B cell (primary cell): ENCODE measurements at regions not wholly inside any gene's neighbourhood (a gene's known extent, or its start where the extent isn't known, plus 50 kb on each side); places are given as distances from the start of the nearest gene placed in this dataset.

Source experiments
- ATAC-seq: fragments of 200-7000 bp; cut with Tn5 transposase; one replicate; pipeline ENCODE4 v1.10.0; 2021; ENCODE audit warnings: low read depth, mild to moderate bottlenecking, moderate number of reproducible peaks, moderate library complexity
- CTCF ChIA-PET: fragments of 350-600 bp; sonication (Branson Sonifier 250); formaldehyde crosslinking; loops from one replicate; lab custom pipeline; 2021; ENCODE audit warnings: antibody characterized with exemption, inconsistent platforms; lab: Charles Lee
- POLR2A ChIA-PET: fragments of 350-600 bp; sonication (Branson Sonifier 250); formaldehyde crosslinking; loops from one replicate; lab custom pipeline; 2021; ENCODE audit warnings: antibody characterized with exemption; lab: Charles Lee
- DNase-seq: peaks from one replicate; pipeline ENCODE4 v3.0.0; 2013
- H2AFZ ChIP-seq: 2 replicates; pipeline ENCODE4 v1.6.1; 2012; ENCODE audit warnings: mild to moderate bottlenecking, low read depth, low read length; ENCODE audit not compliant: insufficient read depth, poor library complexity, severe bottlenecking
- H3K27ac ChIP-seq, 2 donors: 1 replicate in 1 of 2; 2 replicates in 1 of 2; pipeline ENCODE4 v1.5.1; 2012 to 2013; ENCODE audit warnings: low read length in 2 of 2, mild to moderate bottlenecking in 2 of 2, moderate library complexity in 1 of 2
- H3K27me3 ChIP-seq, 4 experiments: fragments of 200-600 bp in 1 of 4; sonication (generic) in 1 of 4; replicated peaks in 1 of 4; 1 replicate in 2 of 4; 2 replicates in 2 of 4; pipeline versions ENCODE4 v1.6.1 to v1.7.0; 2013 to 2016; ENCODE audit warnings: low read length in 3 of 4, mild to moderate bottlenecking in 2 of 4, mixed read lengths in 1 of 4, moderate library complexity in 1 of 4; ENCODE audit not compliant: insufficient read depth in 4 of 4, control insufficient read depth in 3 of 4; ENCODE audit errors: control extremely low read depth in 1 of 4
- H3K36me3 ChIP-seq, 2 experiments: replicated peaks in 1 of 2; 1 replicate in 1 of 2; 2 replicates in 1 of 2; pipeline versions ENCODE4 v1.6.1 to v1.7.1; 2013; ENCODE audit warnings: low read length in 1 of 2; ENCODE audit not compliant: insufficient read depth in 2 of 2, control insufficient read depth in 1 of 2; ENCODE audit errors: control extremely low read depth in 1 of 2, extremely low read depth in 1 of 2
- H3K4me1 ChIP-seq, 2 donors: fragments of 200-600 bp in 1 of 2; sonication (generic) in 1 of 2; 1 replicate in 1 of 2; 2 replicates in 1 of 2; pipeline versions ENCODE4 v1.5.1 to v1.6.1; 2013 to 2017; ENCODE audit warnings: low read length in 2 of 2; ENCODE audit not compliant: control insufficient read depth in 2 of 2, insufficient read depth in 2 of 2
- H3K4me2 ChIP-seq: replicated peaks from 2 replicates; pipeline ENCODE3; 2012; ENCODE audit warnings: mild to moderate bottlenecking, low read depth, low read length; ENCODE audit not compliant: poor library complexity, severe bottlenecking
- H3K4me3 ChIP-seq, 5 experiments: fragments of 200-600 bp in 1 of 5; sonication (generic) in 1 of 5; 1 replicate in 3 of 5; 2 replicates in 2 of 5; pipeline versions ENCODE4 v1.5.1 to v1.7.0; 2011 to 2016; ENCODE audit warnings: low read length in 4 of 5, mild to moderate bottlenecking in 4 of 5, low read depth in 2 of 5, control low read depth in 1 of 5, moderate library complexity in 1 of 5; ENCODE audit not compliant: insufficient read depth in 1 of 5; ENCODE audit errors: control extremely low read depth in 1 of 5, extremely low read depth in 1 of 5
- H3K79me2 ChIP-seq: fragments of 200-600 bp; sonication (generic); one replicate; pipeline ENCODE4 v1.6.0; 2016; ENCODE audit warnings: low read length; ENCODE audit not compliant: control insufficient read depth, insufficient read depth
- H3K9ac ChIP-seq: fragments of 200-600 bp; sonication (generic); 2 replicates; pipeline ENCODE4 v1.6.1; 2017; ENCODE audit warnings: mild to moderate bottlenecking, low read length, moderate library complexity
- H3K9me3 ChIP-seq, 3 donors: one replicate each; pipeline versions ENCODE4 v1.6.1 to v1.7.1; 2013; ENCODE audit warnings: low read length in 2 of 3; ENCODE audit not compliant: control insufficient read depth in 2 of 3, insufficient read depth in 1 of 3; ENCODE audit errors: control extremely low read depth in 1 of 3
- H4K20me1 ChIP-seq: 2 replicates; pipeline ENCODE4 v1.6.0; 2012; ENCODE audit warnings: mild to moderate bottlenecking, low read length; ENCODE audit not compliant: insufficient read depth, control insufficient read depth, poor library complexity, severe bottlenecking
- H3K27ac Mint-ChIP-seq: one replicate; pipeline ENCODE4 v1.8.0; 2021; ENCODE audit warnings: mixed read lengths
- H3K27me3 Mint-ChIP-seq: one replicate; pipeline ENCODE4 v1.8.0; 2021; ENCODE audit warnings: mixed read lengths
- H3K4me1 Mint-ChIP-seq: one replicate; pipeline ENCODE4 v1.8.0; 2021; ENCODE audit warnings: mixed read lengths
- H3K4me3 Mint-ChIP-seq: one replicate; pipeline ENCODE4 v1.8.0; 2021; ENCODE audit warnings: mixed read lengths
- H3K9me3 Mint-ChIP-seq: one replicate; pipeline ENCODE4 v1.8.0; 2022; ENCODE audit warnings: mixed read lengths; ENCODE audit not compliant: insufficient read depth
- EZH2 ChIP-seq: IDR thresholded peaks from 2 replicates; pipeline ENCODE4 v1.6.1; 2012; ENCODE audit warnings: borderline replicate concordance, low read depth, mild to moderate bottlenecking, moderate library complexity, low read length; ENCODE audit not compliant: insufficient read depth, poor library complexity, severe bottlenecking
- WGBS: methylation state at CpG from one replicate; pipeline ENCODE4 v1.1.5; 2013; ENCODE audit warnings: missing lambda C conversion rate; ENCODE audit not compliant: insufficient coverage; 5-methylcytosine and 5-hydroxymethylcytosine counted together
- intact Hi-C: fragments of 100-400 bp; cut with micrococcal nuclease; formaldehyde crosslinking; loops from one replicate; pipeline ENCODE4 v1.10.0; 2022
- TF ChIP-seq, protein P1 (sequence below): fragments of 200-600 bp; IDR thresholded peaks from one replicate; pipeline ENCODE4 v1.8.0; 2022; ENCODE audit warnings: antibody characterized with exemption, mild to moderate bottlenecking

DNA sequence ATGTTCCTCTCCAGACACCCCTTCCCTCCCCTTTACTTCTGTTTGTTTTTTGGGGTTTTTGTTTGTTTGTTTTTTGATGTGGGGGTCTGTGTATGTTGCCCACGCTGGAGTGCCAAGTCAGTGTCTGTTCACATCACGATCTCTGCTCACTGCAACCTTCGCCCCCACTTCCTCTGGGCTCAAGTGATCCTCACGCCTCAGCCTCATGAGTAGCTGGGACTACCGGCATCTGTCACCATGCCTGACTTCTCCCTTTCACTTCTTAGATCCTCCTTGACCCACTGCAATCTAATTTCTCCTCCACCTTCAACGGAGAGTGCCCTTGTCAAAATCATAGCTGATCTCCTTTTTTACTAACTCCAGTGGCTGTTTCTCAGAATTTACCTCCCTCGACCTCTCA is 100.7 kb upstream of the KIF26B start:
- Histone ChIP-seq H3K9ac (no peak overlapping the region), H3K36me3 (no peaks in the 10 kb centered on the region), H3K79me2 (no peaks in the 10 kb centered on the region), H3K4me3 (no peak overlapping the region), H4K20me1 (no peaks in the 10 kb centered on the region), H3K4me2 (no peak overlapping the region), H3K9me3 (no peaks in the 10 kb centered on the region), H3K27me3 (peaks cover 0 to 5% (median 0%) of the 10 kb centered on the region in 4 experiments), H3K4me1 (peaks cover 12% of the 10 kb centered on the region in 2 donors), H2AFZ (no peak overlapping the region), H3K27ac (no peak overlapping the region)
- ATAC-seq, result no peak
- H3K27ac Mint-ChIP-seq, result no peak overlapping the region
- POLR2A ChIA-PET, result no interaction called here
- CTCF ChIA-PET, result interaction anchor here (3.7 kb wide), 1 partner anchor 12 kb away, joined by 24 read pairs; no protein-coding TSS in a partner anchor
- H3K9me3 Mint-ChIP-seq, result no peaks in the 10 kb centered on the region
- WGBS, result 57% methylated on average over 7 of the region's 7 CpGs
- no peak for DNase-seq
- no peak overlapping the region for H3K4me3 Mint-ChIP-seq
- intact Hi-C loops, result no loop called here
- peaks cover 12% of the 10 kb centered on the region for H3K4me1 Mint-ChIP-seq
- no peak for TF ChIP-seq EZH2
- TF ChIP-seq, protein P1, sequence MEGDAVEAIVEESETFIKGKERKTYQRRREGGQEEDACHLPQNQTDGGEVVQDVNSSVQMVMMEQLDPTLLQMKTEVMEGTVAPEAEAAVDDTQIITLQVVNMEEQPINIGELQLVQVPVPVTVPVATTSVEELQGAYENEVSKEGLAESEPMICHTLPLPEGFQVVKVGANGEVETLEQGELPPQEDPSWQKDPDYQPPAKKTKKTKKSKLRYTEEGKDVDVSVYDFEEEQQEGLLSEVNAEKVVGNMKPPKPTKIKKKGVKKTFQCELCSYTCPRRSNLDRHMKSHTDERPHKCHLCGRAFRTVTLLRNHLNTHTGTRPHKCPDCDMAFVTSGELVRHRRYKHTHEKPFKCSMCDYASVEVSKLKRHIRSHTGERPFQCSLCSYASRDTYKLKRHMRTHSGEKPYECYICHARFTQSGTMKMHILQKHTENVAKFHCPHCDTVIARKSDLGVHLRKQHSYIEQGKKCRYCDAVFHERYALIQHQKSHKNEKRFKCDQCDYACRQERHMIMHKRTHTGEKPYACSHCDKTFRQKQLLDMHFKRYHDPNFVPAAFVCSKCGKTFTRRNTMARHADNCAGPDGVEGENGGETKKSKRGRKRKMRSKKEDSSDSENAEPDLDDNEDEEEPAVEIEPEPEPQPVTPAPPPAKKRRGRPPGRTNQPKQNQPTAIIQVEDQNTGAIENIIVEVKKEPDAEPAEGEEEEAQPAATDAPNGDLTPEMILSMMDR, result no peak
- H3K27me3 Mint-ChIP-seq, result peaks cover 18% of the 10 kb centered on the region

DNA sequence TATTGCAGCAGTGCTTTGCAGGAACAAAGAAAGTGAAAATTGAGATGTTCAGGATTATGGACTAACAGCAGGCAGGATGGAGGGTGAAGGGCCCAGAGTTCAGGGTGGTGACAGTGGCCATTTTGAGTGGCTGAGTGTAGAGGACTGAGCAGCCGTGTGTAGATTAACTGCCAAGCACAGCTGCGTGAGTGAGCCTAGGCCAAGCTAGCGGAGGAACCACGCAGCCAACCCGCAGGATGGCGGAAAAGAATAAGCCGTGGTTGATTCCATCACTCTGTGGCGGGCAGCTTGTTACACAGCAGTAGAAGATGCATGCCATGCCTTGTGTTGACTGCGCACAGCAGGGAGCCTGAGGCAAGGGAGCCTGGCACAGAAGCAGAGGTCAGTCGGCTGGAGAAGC is 102.5 kb upstream of the KIF26B start:
- H4K20me1 ChIP-seq, result no peaks in the 10 kb centered on the region
- Mint-ChIP-seq H3K4me3 (no peak overlapping the region), H3K27ac (no peak overlapping the region), H3K4me1 (peaks cover 12% of the 10 kb centered on the region), H3K27me3 (peaks cover 18% of the 10 kb centered on the region), H3K9me3 (no peaks in the 10 kb centered on the region)
- 96% methylated on average over 10 of the region's 10 CpGs for WGBS
- peak overlapping the region; percentile 51 for H3K4me2 ChIP-seq
- H3K27me3 ChIP-seq, result peaks cover 0 to 5% (median 0%) of the 10 kb centered on the region in 4 experiments
- ChIA-PET CTCF (interaction anchor here (1.3 to 1.8 kb wide), 2 partner anchors 9 to 12 kb away, joined by 5 to 15 read pairs; no protein-coding TSS in a partner anchor), POLR2A (no interaction called here)
- no peak for TF ChIP-seq EZH2
- TF ChIP-seq, protein P1, result no peak
- H2AFZ ChIP-seq, result no peak overlapping the region
- DNase-seq (no peak), ATAC-seq (no peak)
- H3K4me3 ChIP-seq, result peak overlapping the region in 1 of 5 experiments; percentile 55
- no peaks in the 10 kb centered on the region for H3K79me2 ChIP-seq
- no peaks in the 10 kb centered on the region for H3K9me3 ChIP-seq
- H3K36me3 ChIP-seq, result no peaks in the 10 kb centered on the region
- H3K4me1 ChIP-seq, result peaks cover 12% of the 10 kb centered on the region in 2 donors
- H3K27ac ChIP-seq, result no peak overlapping the region
- intact Hi-C loops, result no loop called here
- peak overlapping the region; percentile 41 for H3K9ac ChIP-seq
